Skeletal muscle tissue (tissue), 3 donors: ENCODE measurements at regions not wholly inside any gene's neighbourhood (a gene's known extent, or its start where the extent isn't known, plus 50 kb on each side); places are given as distances from the start of the nearest gene placed in this dataset.

ENCODE experiments used
- H3K27ac ChIP-seq: one replicate; pipeline ENCODE4 v1.7.0; 2013; ENCODE audit warnings: mild to moderate bottlenecking, low read depth, low read length, inconsistent platforms
- H3K27me3 ChIP-seq, 3 donors: one replicate each; pipeline ENCODE4 v1.7.0; 2013; ENCODE audit warnings: low read length in 3 of 3; ENCODE audit not compliant: control insufficient read depth in 3 of 3, insufficient read depth in 3 of 3
- H3K36me3 ChIP-seq, 3 donors: one replicate each; pipeline ENCODE4 v1.7.0; 2013; ENCODE audit warnings: low read length in 3 of 3; ENCODE audit not compliant: control insufficient read depth in 3 of 3, insufficient read depth in 3 of 3
- H3K4me1 ChIP-seq, 3 donors: one replicate each; pipeline ENCODE4 v1.7.0; 2013; ENCODE audit warnings: low read length in 3 of 3, mild to moderate bottlenecking in 3 of 3; ENCODE audit not compliant: control insufficient read depth in 3 of 3, insufficient read depth in 3 of 3
- H3K4me3 ChIP-seq, 3 donors: one replicate each; pipeline ENCODE4 v1.7.0; 2013; ENCODE audit warnings: low read length in 3 of 3
- H3K9ac ChIP-seq, 3 donors: one replicate each; pipeline ENCODE4 v1.7.0; 2013; ENCODE audit warnings: low read length in 3 of 3, mild to moderate bottlenecking in 3 of 3, moderate library complexity in 2 of 3, low read depth in 1 of 3
- H3K9me3 ChIP-seq, 3 donors: one replicate each; pipeline ENCODE4 v1.7.0; 2013; ENCODE audit warnings: low read length in 3 of 3; ENCODE audit not compliant: control insufficient read depth in 3 of 3
- donor health status: Osteomylitis.

DNA sequence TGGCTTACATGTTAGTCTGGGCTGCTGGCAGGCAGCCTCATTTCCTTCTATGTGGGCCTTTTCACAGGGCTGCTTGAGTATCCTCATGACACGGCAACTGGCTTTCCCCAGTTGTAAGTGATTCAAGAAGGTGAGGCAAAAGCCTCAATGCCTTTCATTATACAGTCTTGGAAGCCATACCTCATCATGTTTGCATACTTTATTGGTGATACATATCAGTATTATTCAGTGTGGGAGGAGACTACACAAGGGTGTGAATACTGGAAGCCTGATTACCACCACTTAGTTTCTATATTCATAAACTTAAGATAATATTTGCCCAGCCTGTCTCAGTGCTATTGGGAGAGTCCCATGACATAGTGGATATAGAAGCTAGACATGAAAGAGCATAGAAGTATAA is 346.8 kb downstream of the SOX2 start:
- Histone ChIP-seq H3K36me3 (no peaks in the 10 kb centered on the region), H3K9me3 (no peaks in the 10 kb centered on the region), H3K27ac (no peak overlapping the region), H3K27me3 (no peaks in the 10 kb centered on the region), H3K4me3 (no peak overlapping the region), H3K9ac (no peak overlapping the region), H3K4me1 (no peaks in the 10 kb centered on the region)

DNA sequence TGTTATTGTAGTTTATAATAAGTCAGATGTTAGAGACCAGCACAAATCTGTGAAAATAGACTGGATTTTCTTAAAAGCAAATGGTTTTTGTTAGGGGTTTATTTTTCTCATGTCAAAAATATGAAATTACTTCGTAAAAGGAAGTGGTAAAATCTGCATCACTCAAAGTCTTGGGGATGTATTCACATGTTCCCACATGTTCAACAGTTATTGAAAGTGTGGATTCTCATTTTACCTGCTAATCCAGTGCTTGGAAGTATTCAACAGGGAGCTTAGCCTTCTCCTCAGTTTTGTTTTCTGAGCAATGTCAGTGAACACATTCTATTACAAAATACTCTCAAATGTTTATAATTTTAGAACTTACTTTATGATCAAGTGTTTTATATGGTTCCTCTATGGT is 352.0 kb downstream of the SOX2 start:
- Histone ChIP-seq H3K27ac (no peak overlapping the region), H3K4me1 (no peaks in the 10 kb centered on the region), H3K9ac (no peak overlapping the region), H3K36me3 (no peaks in the 10 kb centered on the region), H3K4me3 (no peak overlapping the region), H3K9me3 (no peaks in the 10 kb centered on the region), H3K27me3 (no peaks in the 10 kb centered on the region)

DNA sequence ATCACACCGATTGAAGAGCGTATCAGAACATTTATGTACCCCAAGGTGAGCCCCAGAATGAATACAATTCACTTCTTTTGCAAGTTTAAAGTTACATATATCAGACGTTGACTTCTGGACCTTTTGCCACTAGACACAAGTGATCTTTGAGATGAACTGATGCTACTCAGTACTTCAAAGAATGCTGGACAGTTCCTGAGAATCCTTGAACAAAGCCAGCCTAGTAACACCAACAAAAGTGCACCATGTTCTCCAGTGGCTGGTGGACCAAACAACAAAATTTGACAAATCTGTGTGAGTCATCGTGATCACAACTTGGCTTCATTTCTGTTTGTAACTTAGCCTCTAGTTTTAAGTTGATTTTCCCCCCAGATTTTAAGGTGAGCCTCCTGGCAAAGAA is 355.7 kb downstream of the SOX2 start:
- no peaks in the 10 kb centered on the region for H3K4me1 ChIP-seq
- no peak overlapping the region for H3K4me3 ChIP-seq
- no peak overlapping the region for H3K9ac ChIP-seq
- no peak overlapping the region for H3K27ac ChIP-seq
- no peaks in the 10 kb centered on the region for H3K36me3 ChIP-seq
- H3K27me3 ChIP-seq: no peaks in the 10 kb centered on the region
- H3K9me3 ChIP-seq: no peaks in the 10 kb centered on the region

DNA sequence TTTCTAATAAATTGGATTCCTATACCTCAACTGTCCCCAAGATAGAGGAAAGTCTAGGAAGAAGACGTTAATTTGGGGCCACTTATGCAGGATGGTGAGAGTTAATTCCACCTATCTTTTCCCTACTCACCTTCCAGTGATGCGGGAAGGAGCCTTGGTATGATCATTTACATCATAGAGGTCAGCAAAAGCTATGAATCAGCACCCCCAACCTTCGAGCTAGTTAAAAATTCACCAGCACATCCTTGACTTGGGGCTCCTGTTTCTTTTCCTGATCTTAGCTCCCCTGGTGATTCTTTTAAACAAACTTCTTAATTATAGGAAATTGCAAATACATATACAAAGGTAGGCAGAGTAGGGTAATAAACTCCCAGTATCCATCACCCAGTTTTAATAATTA is 366.6 kb downstream of the SOX2 start:
- no peak overlapping the region for H3K4me3 ChIP-seq
- H3K9ac ChIP-seq: no peak overlapping the region
- H3K9me3 ChIP-seq: no peaks in the 10 kb centered on the region
- H3K4me1 ChIP-seq: no peaks in the 10 kb centered on the region
- H3K27me3 ChIP-seq: no peaks in the 10 kb centered on the region
- H3K36me3 ChIP-seq: no peaks in the 10 kb centered on the region
- no peak overlapping the region for H3K27ac ChIP-seq

DNA sequence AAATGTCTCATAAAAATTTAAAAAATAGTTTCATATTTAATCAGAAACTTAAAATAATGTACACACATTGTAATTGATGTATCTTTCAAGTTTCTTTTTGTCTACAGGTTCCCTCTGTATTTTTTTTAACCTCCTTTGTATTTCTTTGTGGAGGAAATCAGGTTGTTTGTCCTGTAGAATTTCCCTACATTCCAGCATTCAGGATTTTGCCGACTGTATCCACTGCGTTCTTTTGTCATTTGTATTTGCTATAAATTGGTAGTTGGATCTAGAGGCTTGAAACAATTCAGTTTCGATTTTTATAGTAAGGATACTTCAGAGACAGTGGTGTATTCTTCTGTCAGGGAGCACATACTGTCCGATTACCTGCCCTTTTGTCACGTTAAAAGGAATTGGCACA is 367.2 kb downstream of the SOX2 start:
- H3K4me1 ChIP-seq: no peaks in the 10 kb centered on the region
- no peaks in the 10 kb centered on the region for H3K27me3 ChIP-seq
- H3K4me3 ChIP-seq: no peak overlapping the region
- no peak overlapping the region for H3K9ac ChIP-seq
- no peak overlapping the region for H3K27ac ChIP-seq
- no peaks in the 10 kb centered on the region for H3K36me3 ChIP-seq
- H3K9me3 ChIP-seq: no peaks in the 10 kb centered on the region

DNA sequence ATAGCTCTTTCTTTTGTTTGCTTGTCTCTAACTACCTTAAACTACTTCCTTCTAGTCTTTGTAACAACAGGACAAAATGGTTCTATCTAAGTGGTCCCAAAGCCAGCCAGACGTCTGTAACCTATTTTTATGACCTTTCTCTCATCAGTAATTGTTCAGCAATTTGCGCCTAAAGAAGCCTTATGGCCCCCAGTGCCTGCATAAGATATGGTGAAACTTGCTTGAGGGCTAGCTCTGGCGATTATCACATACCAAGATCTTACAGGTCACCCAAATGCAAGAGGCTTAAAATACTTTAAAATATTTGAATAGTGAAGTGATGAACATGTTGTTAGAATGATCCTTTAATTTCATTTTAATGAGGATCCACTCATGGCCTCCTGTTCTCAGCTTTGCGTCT is 369.4 kb downstream of the SOX2 start:
- no peaks in the 10 kb centered on the region for H3K4me1 ChIP-seq
- no peaks in the 10 kb centered on the region for H3K9me3 ChIP-seq
- no peak overlapping the region for H3K4me3 ChIP-seq
- H3K36me3 ChIP-seq: no peaks in the 10 kb centered on the region
- no peaks in the 10 kb centered on the region for H3K27me3 ChIP-seq
- H3K9ac ChIP-seq: no peak overlapping the region
- H3K27ac ChIP-seq: no peak overlapping the region

DNA sequence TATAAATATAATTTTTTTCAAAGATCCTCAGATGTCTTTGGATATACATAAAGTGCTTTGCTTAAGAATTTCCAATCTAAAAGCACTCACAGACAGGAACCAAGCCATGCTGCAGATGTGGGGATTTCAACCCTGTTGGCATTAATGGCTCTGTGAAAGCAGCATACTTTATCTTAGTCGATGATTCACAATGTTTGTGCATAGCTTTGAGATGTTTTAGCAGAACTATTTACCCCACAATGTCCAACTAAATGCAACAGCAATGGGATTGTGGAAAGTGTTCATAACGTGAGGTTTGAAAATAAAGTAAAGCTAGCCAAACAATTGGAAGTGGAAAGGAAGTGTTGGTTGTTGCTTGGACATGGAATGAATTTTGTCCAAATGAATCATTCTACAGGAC is 371.4 kb downstream of the SOX2 start:
- H3K27me3 ChIP-seq: no peaks in the 10 kb centered on the region
- no peak overlapping the region for H3K4me3 ChIP-seq
- H3K9ac ChIP-seq: no peak overlapping the region
- H3K36me3 ChIP-seq: no peaks in the 10 kb centered on the region
- H3K9me3 ChIP-seq: no peaks in the 10 kb centered on the region
- no peak overlapping the region for H3K27ac ChIP-seq
- H3K4me1 ChIP-seq: no peaks in the 10 kb centered on the region

DNA sequence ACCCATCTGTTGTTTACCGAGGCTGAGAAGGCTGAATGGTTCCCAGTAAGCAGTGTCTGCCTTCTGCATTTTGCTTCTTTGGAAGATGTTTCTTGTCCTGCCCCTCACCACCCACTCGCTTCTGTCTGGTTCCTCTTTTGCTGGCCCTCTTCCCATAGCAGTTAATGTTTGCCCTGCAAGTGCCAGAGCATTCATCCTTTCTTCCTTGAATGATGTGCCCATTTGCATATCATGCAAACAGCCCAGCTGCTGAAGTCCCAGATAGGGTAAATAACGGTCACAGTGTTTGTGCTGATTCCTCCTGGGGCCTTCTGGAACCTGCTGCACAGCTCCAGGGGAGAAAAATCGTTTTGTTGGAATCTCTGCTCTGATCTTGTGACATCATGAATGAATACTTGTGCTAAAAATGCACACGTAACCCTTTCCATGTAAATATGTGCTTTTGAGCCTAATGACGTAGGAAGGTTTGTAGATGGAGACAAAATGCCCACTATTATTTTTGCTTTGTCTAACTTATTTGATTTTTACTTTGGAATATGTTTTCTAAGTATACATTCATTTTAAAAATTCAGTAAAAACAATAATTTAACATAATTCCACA is 381.0 kb downstream of the SOX2 start:
- H3K4me1 ChIP-seq: no peaks in the 10 kb centered on the region
- no peak overlapping the region for H3K4me3 ChIP-seq
- H3K9ac ChIP-seq: no peak overlapping the region
- H3K27ac ChIP-seq: no peak overlapping the region
- no peaks in the 10 kb centered on the region for H3K27me3 ChIP-seq
- no peaks in the 10 kb centered on the region for H3K36me3 ChIP-seq
- no peaks in the 10 kb centered on the region for H3K9me3 ChIP-seq

DNA sequence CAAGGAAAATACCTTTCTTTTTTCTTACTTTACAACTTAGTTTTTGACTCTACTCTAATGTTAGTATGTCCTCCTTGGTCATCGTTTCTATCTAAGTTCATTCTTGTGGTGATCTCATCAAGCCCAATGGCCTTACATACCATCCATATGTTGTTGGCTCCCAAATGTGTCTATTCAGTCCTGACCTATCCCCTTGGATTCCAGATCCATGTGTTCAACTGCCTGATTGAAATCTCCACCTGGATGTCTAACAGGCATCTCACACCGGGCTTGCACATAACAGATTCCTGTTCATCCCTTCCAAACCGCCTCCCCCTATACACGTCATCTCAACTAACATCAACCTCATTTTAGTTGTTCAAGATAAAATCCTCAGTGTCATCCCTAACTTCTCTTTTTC is 382.6 kb downstream of the SOX2 start:
- Histone ChIP-seq H3K4me1 (no peaks in the 10 kb centered on the region), H3K36me3 (no peaks in the 10 kb centered on the region), H3K27me3 (no peaks in the 10 kb centered on the region), H3K9ac (no peak overlapping the region), H3K4me3 (no peak overlapping the region), H3K9me3 (no peaks in the 10 kb centered on the region), H3K27ac (no peak overlapping the region)

DNA sequence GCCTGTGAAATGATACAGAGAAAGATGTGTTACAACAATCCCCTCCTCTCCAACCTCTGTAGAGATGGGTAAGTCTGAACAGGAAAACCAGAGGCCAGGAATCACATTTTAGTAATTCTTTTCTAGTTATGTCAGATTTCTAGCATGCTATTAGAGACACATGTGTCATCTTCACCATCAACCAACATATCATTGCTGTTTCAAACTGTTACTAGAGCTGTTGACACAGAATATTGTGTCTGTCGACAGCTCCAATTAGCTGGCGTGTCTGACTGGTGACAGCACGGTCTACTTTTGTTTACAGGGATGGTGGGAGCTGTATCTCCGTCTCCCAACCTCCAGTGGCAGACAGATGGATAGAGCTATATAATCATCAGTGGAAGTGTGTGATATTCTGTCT is 393.2 kb downstream of the SOX2 start:
- no peaks in the 10 kb centered on the region for H3K4me1 ChIP-seq
- no peak overlapping the region for H3K9ac ChIP-seq
- no peak overlapping the region for H3K4me3 ChIP-seq
- no peak overlapping the region for H3K27ac ChIP-seq
- no peaks in the 10 kb centered on the region for H3K27me3 ChIP-seq
- no peaks in the 10 kb centered on the region for H3K36me3 ChIP-seq
- H3K9me3 ChIP-seq: peaks cover 0 to 2% (median 0%) of the 10 kb centered on the region in 3 donors

DNA sequence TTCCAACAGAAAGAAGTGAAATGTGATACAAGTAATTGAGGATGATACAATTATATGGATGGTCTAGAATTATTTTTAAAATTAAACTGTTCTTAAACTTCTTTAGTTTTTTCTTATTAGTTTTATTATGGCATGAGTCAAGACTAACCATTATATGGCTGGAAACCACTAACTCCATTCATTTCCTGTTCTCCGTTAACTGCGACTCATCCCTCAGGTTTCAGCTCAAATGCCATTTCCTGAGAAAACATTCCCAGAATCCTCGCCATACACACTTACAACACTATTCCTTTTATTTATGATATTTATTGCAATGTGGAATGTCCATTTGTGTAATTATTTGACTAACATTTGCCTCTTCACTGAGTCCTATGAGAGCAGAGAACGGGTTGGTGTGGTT is 394.1 kb downstream of the SOX2 start:
- no peaks in the 10 kb centered on the region for H3K27me3 ChIP-seq
- H3K4me3 ChIP-seq: no peak overlapping the region
- no peaks in the 10 kb centered on the region for H3K4me1 ChIP-seq
- H3K27ac ChIP-seq: no peak overlapping the region
- no peaks in the 10 kb centered on the region for H3K36me3 ChIP-seq
- peaks cover 0 to 2% (median 0%) of the 10 kb centered on the region in 3 donors for H3K9me3 ChIP-seq
- no peak overlapping the region for H3K9ac ChIP-seq
